H9 (cell line): ENCODE measurements at regions not wholly inside any gene's neighbourhood (a gene's known extent, or its start where the extent isn't known, plus 50 kb on each side); places are given as distances from the start of the nearest gene placed in this dataset.

Experiments used
- DNase-seq: peaks from one replicate; pipeline ENCODE4 v3.0.0-alpha.2; 2017
- H2AFZ ChIP-seq: one replicate; pipeline ENCODE4 v1.6.1; 2013; ENCODE audit warnings: mild to moderate bottlenecking, low read length, control low read depth, moderate library complexity
- H2AK5ac ChIP-seq: 2 replicates; pipeline ENCODE4 v1.6.1; 2013; ENCODE audit warnings: low read length, control low read depth, mixed read lengths; ENCODE audit not compliant: insufficient read length
- H2BK120ac ChIP-seq: one replicate; pipeline ENCODE4 v1.6.1; 2013; ENCODE audit warnings: low read depth, mild to moderate bottlenecking, low read length, control low read depth, inconsistent platforms; ENCODE audit not compliant: poor library complexity, severe bottlenecking
- H2BK12ac ChIP-seq: 2 replicates; pipeline ENCODE4 v1.6.1; 2013; ENCODE audit warnings: low read length, control low read depth, mixed read lengths, low read depth; ENCODE audit not compliant: insufficient read length
- H2BK15ac ChIP-seq: 2 replicates; pipeline ENCODE4 v1.6.1; 2013; ENCODE audit warnings: low read depth, low read length, control low read depth
- H2BK20ac ChIP-seq: one replicate; pipeline ENCODE4 v1.6.1; 2013; ENCODE audit warnings: low read depth, mild to moderate bottlenecking, low read length, control low read depth, inconsistent platforms; ENCODE audit not compliant: poor library complexity, severe bottlenecking
- H2BK5ac ChIP-seq: 2 replicates; pipeline ENCODE4 v1.6.1; 2013; ENCODE audit warnings: low read length, control low read depth, mixed read lengths; ENCODE audit not compliant: insufficient read length
- H3K14ac ChIP-seq: 2 replicates; pipeline ENCODE4 v1.6.1; 2013; ENCODE audit warnings: low read length, control low read depth; ENCODE audit not compliant: insufficient read depth
- H3K18ac ChIP-seq: 2 replicates; pipeline ENCODE4 v1.6.1; 2013; ENCODE audit warnings: low read depth, mild to moderate bottlenecking, mixed read lengths, low read length, control low read depth; ENCODE audit not compliant: insufficient read length
- H3K23ac ChIP-seq: 2 replicates; pipeline ENCODE4 v1.6.1; 2013; ENCODE audit warnings: low read length, control low read depth, mixed read lengths, low read depth; ENCODE audit not compliant: insufficient read length
- H3K23me2 ChIP-seq: 2 replicates; pipeline ENCODE4 v1.6.1; 2013; ENCODE audit warnings: low read depth, mild to moderate bottlenecking, mixed read lengths, low read length, control low read depth; ENCODE audit not compliant: insufficient read length, poor library complexity, severe bottlenecking
- H3K27ac ChIP-seq: 2 replicates; pipeline ENCODE4 v1.5.1; 2013; ENCODE audit warnings: low read length, control low read depth, mixed read lengths, low read depth; ENCODE audit not compliant: insufficient read length
- H3K27me3 ChIP-seq: 2 replicates; pipeline ENCODE4 v1.6.1; 2013; ENCODE audit warnings: low read length, control low read depth, inconsistent platforms; ENCODE audit not compliant: insufficient read depth
- H3K4ac ChIP-seq: 2 replicates; pipeline ENCODE4 v1.6.1; 2013; ENCODE audit warnings: low read depth, mild to moderate bottlenecking, control low read depth, inconsistent platforms, low read length, moderate library complexity
- H3K4me1 ChIP-seq: 2 replicates; pipeline ENCODE4 v1.6.1; 2013; ENCODE audit warnings: low read length, control low read depth, inconsistent platforms; ENCODE audit not compliant: insufficient read depth
- H3K4me2 ChIP-seq: 2 replicates; pipeline ENCODE4 v1.6.1; 2013; ENCODE audit warnings: low read length, control low read depth, mixed read lengths; ENCODE audit not compliant: insufficient read length, insufficient read depth
- H3K56ac ChIP-seq: 2 replicates; pipeline ENCODE4 v1.6.1; 2013; ENCODE audit warnings: low read depth, mild to moderate bottlenecking, mixed read lengths, low read length, control low read depth; ENCODE audit not compliant: insufficient read length
- H3K79me1 ChIP-seq: 2 replicates; pipeline ENCODE4 v1.6.1; 2013; ENCODE audit warnings: low read depth, mild to moderate bottlenecking, moderate library complexity, low read length, control low read depth, inconsistent platforms; ENCODE audit not compliant: insufficient read depth, poor library complexity, severe bottlenecking
- H3K79me2 ChIP-seq: 2 replicates; pipeline ENCODE4 v1.6.1; 2013; ENCODE audit warnings: low read length, control low read depth, inconsistent platforms; ENCODE audit not compliant: insufficient read depth
- H3K9ac ChIP-seq: 2 replicates; pipeline ENCODE4 v1.6.1; 2013; ENCODE audit warnings: low read length, control low read depth, mixed read lengths; ENCODE audit not compliant: insufficient read length; ENCODE audit errors: extremely low read depth
- H3K9me3 ChIP-seq: one replicate; pipeline ENCODE4 v1.6.1; 2013; ENCODE audit warnings: low read depth, low read length, inconsistent platforms; ENCODE audit not compliant: control insufficient read depth
- H3T11ph ChIP-seq: one replicate; pipeline ENCODE4 v1.6.1; 2013; ENCODE audit warnings: mild to moderate bottlenecking, low read length, control low read depth, inconsistent platforms
- H4K20me1 ChIP-seq: one replicate; pipeline ENCODE4 v1.6.1; 2013; ENCODE audit not compliant: control insufficient read depth, insufficient read length, insufficient read depth
- H4K5ac ChIP-seq: 2 replicates; pipeline ENCODE4 v1.6.1; 2013; ENCODE audit warnings: low read depth, mild to moderate bottlenecking, mixed read lengths, low read length, control low read depth; ENCODE audit not compliant: insufficient read length
- H4K8ac ChIP-seq: replicated peaks from 2 replicates; pipeline ENCODE4 v1.6.1; 2013; ENCODE audit warnings: low read length, control low read depth, mixed read lengths, low read depth; ENCODE audit not compliant: insufficient read length
- H4K91ac ChIP-seq: 2 replicates; pipeline ENCODE4 v1.6.1; 2013; ENCODE audit warnings: low read depth, mild to moderate bottlenecking, moderate library complexity, mixed read lengths, low read length, control low read depth; ENCODE audit not compliant: insufficient read length
- H3K27ac Mint-ChIP-seq, 3 experiments: 2 replicates in 2 of 3; 3 replicates in 1 of 3; pipeline ENCODE4 v1.8.0; 2020 to 2021; ENCODE audit warnings: mixed read lengths in 3 of 3, mild to moderate bottlenecking in 1 of 3, moderate library complexity in 1 of 3
- H3K27me3 Mint-ChIP-seq: 2 replicates; pipeline ENCODE4 v1.8.0; 2021; ENCODE audit warnings: low read depth, mild to moderate bottlenecking, moderate library complexity, mixed read lengths
- H3K36me3 Mint-ChIP-seq, 3 experiments: 2 replicates in 2 of 3; 3 replicates in 1 of 3; pipeline ENCODE4 v1.8.0; 2020 to 2021; ENCODE audit warnings: low read depth in 3 of 3, mixed read lengths in 3 of 3; ENCODE audit not compliant: insufficient read depth in 1 of 3
- H3K4me1 Mint-ChIP-seq, 2 experiments: 2 replicates each; pipeline ENCODE4 v1.8.0; 2020; ENCODE audit warnings: mixed read lengths in 2 of 2
- H3K4me3 Mint-ChIP-seq, 2 experiments: 2 replicates in 1 of 2; 3 replicates in 1 of 2; pipeline ENCODE4 v1.8.0; 2020 to 2021; ENCODE audit warnings: mild to moderate bottlenecking in 2 of 2, mixed read lengths in 2 of 2, moderate library complexity in 1 of 2
- H3K9me3 Mint-ChIP-seq, 2 experiments: 2 replicates in 1 of 2; 3 replicates in 1 of 2; pipeline ENCODE4 v1.8.0; 2020; ENCODE audit warnings: mild to moderate bottlenecking in 2 of 2, mixed read lengths in 2 of 2, moderate library complexity in 1 of 2
- whole genome bisulfite sequencing: extraction: QIAGEN DNeasy Blood & Tissue Kit; methylation state at CpG from one replicate; pipeline ENCODE4 v1.1.7; 2013; ENCODE audit warnings: missing lambda C conversion rate, low lambda C conversion rate, mixed read lengths; ENCODE audit not compliant: insufficient read length; ENCODE audit errors: extremely low coverage; 5-methylcytosine and 5-hydroxymethylcytosine counted together
- TF ChIP-seq, protein P1 (sequence below): fragments of 200-600 bp; sonication (generic); conservative IDR thresholded peaks from 3 replicates; pipeline ENCODE4 v1.8.0; 2021; ENCODE audit warnings: antibody characterized with exemption, mild to moderate bottlenecking

DNA sequence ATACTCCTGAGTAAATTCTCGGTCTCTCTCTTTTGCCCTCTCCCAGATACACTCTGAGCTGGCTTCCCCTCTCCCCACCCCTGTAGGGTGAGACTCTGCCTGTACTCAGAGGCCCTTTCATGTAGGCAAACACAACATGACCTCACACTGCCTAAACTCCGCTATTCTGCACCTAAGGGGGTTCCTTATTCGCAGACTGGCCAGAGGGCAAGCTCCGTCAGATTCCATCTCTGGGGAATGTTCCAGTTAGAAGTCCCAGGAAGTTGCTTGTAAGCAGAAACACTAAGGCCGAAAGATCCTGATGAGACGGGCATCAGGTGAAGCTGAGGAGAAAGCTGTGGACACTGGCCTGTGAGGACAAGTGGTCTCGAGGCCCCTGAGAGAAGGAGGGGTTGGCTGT is 165.9 kb downstream of the KTN1 start:
- H3K23me2 ChIP-seq, result no peaks in the 10 kb centered on the region
- TF ChIP-seq, protein P1, sequence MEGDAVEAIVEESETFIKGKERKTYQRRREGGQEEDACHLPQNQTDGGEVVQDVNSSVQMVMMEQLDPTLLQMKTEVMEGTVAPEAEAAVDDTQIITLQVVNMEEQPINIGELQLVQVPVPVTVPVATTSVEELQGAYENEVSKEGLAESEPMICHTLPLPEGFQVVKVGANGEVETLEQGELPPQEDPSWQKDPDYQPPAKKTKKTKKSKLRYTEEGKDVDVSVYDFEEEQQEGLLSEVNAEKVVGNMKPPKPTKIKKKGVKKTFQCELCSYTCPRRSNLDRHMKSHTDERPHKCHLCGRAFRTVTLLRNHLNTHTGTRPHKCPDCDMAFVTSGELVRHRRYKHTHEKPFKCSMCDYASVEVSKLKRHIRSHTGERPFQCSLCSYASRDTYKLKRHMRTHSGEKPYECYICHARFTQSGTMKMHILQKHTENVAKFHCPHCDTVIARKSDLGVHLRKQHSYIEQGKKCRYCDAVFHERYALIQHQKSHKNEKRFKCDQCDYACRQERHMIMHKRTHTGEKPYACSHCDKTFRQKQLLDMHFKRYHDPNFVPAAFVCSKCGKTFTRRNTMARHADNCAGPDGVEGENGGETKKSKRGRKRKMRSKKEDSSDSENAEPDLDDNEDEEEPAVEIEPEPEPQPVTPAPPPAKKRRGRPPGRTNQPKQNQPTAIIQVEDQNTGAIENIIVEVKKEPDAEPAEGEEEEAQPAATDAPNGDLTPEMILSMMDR, result no peak
- H2AK5ac ChIP-seq, result no peak overlapping the region
- H3K27ac ChIP-seq, result no peak overlapping the region
- no peak overlapping the region for H3K9ac ChIP-seq
- H2BK5ac ChIP-seq, result no peak overlapping the region
- H2BK120ac ChIP-seq, result no peak overlapping the region
- no peak overlapping the region for H2AFZ ChIP-seq
- H3K4me3 Mint-ChIP-seq, result no peak overlapping the region
- no peaks in the 10 kb centered on the region for H3K79me1 ChIP-seq
- no peak overlapping the region for H4K5ac ChIP-seq
- no CpG with 5 or more reads among the region's 7 CpGs for WGBS
- H2BK20ac ChIP-seq, result no peak overlapping the region
- no peak for DNase-seq
- H4K8ac ChIP-seq, result no peak overlapping the region
- H4K20me1 ChIP-seq, result no peaks in the 10 kb centered on the region
- no peaks in the 10 kb centered on the region; the same call in 1 of the 2 replicates for H3K27me3 Mint-ChIP-seq
- H2BK15ac ChIP-seq, result no peak overlapping the region
- no peaks in the 10 kb centered on the region for H3K4me1 ChIP-seq
- H3K56ac ChIP-seq, result no peak overlapping the region
- H3K14ac ChIP-seq, result no peak overlapping the region
- H3K4ac ChIP-seq, result no peak overlapping the region
- no peaks in the 10 kb centered on the region for H3K36me3 Mint-ChIP-seq
- H3K27me3 ChIP-seq, result no peaks in the 10 kb centered on the region
- peaks cover 16 to 26% of the 10 kb centered on the region in 2 experiments for H3K4me1 Mint-ChIP-seq
- H3K9me3 ChIP-seq, result no peaks in the 10 kb centered on the region
- no peak overlapping the region for H3T11ph ChIP-seq
- H3K18ac ChIP-seq, result no peak overlapping the region
- H4K91ac ChIP-seq, result no peak overlapping the region
- no peak overlapping the region for H3K4me2 ChIP-seq
- H3K27ac Mint-ChIP-seq, result no peak overlapping the region; a peak in 1 of 7 replicates
- H3K79me2 ChIP-seq, result 0 out of 2 replicates have a peak, but pooled peaks cover 2% of the 10 kb centered on the region
- no peak overlapping the region for H2BK12ac ChIP-seq
- H3K23ac ChIP-seq, result no peak overlapping the region
- no peaks in the 10 kb centered on the region; a peak in 1 of 5 replicates for H3K9me3 Mint-ChIP-seq
